SK-N-SH (cell line): ENCODE measurements at regions not wholly inside any gene's neighbourhood (a gene's known extent, or its start where the extent isn't known, plus 50 kb on each side); places are given as distances from the start of the nearest gene placed in this dataset.

Experiments
- CTCF ChIA-PET: fragments of 300-600, 350-600 bp; formaldehyde crosslinking; extraction: SDS; loops from one replicate; lab custom pipeline; 2021; lab: Yijun Ruan, JAX
- POLR2A ChIA-PET: fragments of 350-600 bp; sonication (Branson Sonifier 250); formaldehyde crosslinking; extraction: SDS; loops from one replicate; lab custom pipeline; 2020; ENCODE audit warnings: antibody characterized with exemption, inconsistent platforms; lab: Yijun Ruan, JAX
- DNase-seq: peaks from one replicate; pipeline ENCODE4 v3.0.0; 2012
- H2AFZ ChIP-seq: fragments of 200-600 bp; sonication (generic); 2 replicates; pipeline ENCODE4 v1.8.1; 2016; ENCODE audit warnings: antibody characterized with exemption, mild to moderate bottlenecking, low read depth
- H3F3A ChIP-seq: fragments of 200-600 bp; sonication (generic); replicated peaks from 2 replicates; pipeline ENCODE3; 2016; ENCODE audit warnings: antibody characterized with exemption, mild to moderate bottlenecking; ENCODE audit not compliant: insufficient read depth
- H3K27ac ChIP-seq, 2 experiments: fragments of 200-500 bp in 1 of 2; fragments of 200-600 bp in 1 of 2; sonication (Bioruptor generic) in 1 of 2; sonication (generic), shearing (Covaris generic) in 1 of 2; 2 replicates each; pipeline versions ENCODE4 v1.5.1 to v1.6.1; 2014 to 2016; ENCODE audit warnings: low read depth in 2 of 2, inconsistent platforms in 1 of 2, low read length in 1 of 2, mild to moderate bottlenecking in 1 of 2, mixed read lengths in 1 of 2
- H3K27me3 ChIP-seq: fragments of 200-600 bp; sonication (generic), shearing (Covaris generic); 2 replicates; pipeline ENCODE4 v1.6.1; 2016; ENCODE audit warnings: mixed run types; ENCODE audit not compliant: insufficient read depth
- H3K36me3 ChIP-seq, 2 experiments: fragments of 200-500 bp in 1 of 2; fragments of 200-600 bp in 1 of 2; sonication (Bioruptor generic) in 1 of 2; sonication (generic) in 1 of 2; replicated peaks in 1 of 2; 2 replicates each; pipeline versions ENCODE3 to v1.5.1; 2014 to 2016; ENCODE audit warnings: low read length in 1 of 2, mild to moderate bottlenecking in 1 of 2; ENCODE audit not compliant: insufficient read depth in 2 of 2, control insufficient read depth in 1 of 2
- H3K4me1 ChIP-seq, 2 experiments: fragments of 200-500 bp in 1 of 2; fragments of 200-600 bp in 1 of 2; sonication (Bioruptor generic) in 1 of 2; sonication (generic), shearing (Covaris generic) in 1 of 2; 2 replicates each; pipeline versions ENCODE4 v1.5.1 to v1.6.1; 2014 to 2016; ENCODE audit warnings: low read depth in 1 of 2, low read length in 1 of 2, mixed run types in 1 of 2; ENCODE audit not compliant: insufficient read depth in 2 of 2, control insufficient read depth in 1 of 2
- H3K4me2 ChIP-seq: fragments of 200-600 bp; sonication (generic), shearing (Covaris generic); 2 replicates; pipeline ENCODE4 v1.6.1; 2017; ENCODE audit warnings: mixed run types
- H3K4me3 ChIP-seq, 2 experiments: fragments of 200-500 bp in 1 of 2; fragments of 200-600 bp in 1 of 2; sonication (Bioruptor generic) in 1 of 2; sonication (generic), shearing (Covaris generic) in 1 of 2; 2 replicates each; pipeline versions ENCODE4 v1.5.1 to v1.8.1; 2014 to 2016; ENCODE audit warnings: low read depth in 2 of 2, inconsistent platforms in 1 of 2, low read length in 1 of 2, mild to moderate bottlenecking in 1 of 2, mixed read lengths in 1 of 2, moderate library complexity in 1 of 2
- H3K79me2 ChIP-seq: fragments of 200-600 bp; sonication (generic); 2 replicates; pipeline ENCODE4 v1.8.1; 2017; ENCODE audit warnings: mild to moderate bottlenecking; ENCODE audit not compliant: insufficient read depth
- H3K9ac ChIP-seq: fragments of 200-600 bp; sonication (generic); 2 replicates; pipeline ENCODE4 v1.6.1; 2017; ENCODE audit warnings: mixed run types
- H3K9me2 ChIP-seq: fragments of 200-600 bp; sonication (generic); 2 replicates; pipeline ENCODE4 v1.6.1; 2017; ENCODE audit warnings: mixed run types
- H3K9me3 ChIP-seq: fragments of 200-600 bp; sonication (generic); 2 replicates; pipeline ENCODE4 v1.6.1; 2017; ENCODE audit warnings: mixed run types, mild to moderate bottlenecking, moderate library complexity
- H4K20me1 ChIP-seq: fragments of 200-600 bp; sonication (generic); 2 replicates; pipeline ENCODE4 v1.6.1; 2017; ENCODE audit warnings: mild to moderate bottlenecking, mixed run types; ENCODE audit not compliant: insufficient read depth
- ELF1 ChIP-seq: IDR thresholded peaks from 2 replicates; pipeline ENCODE4 v1.4.0; 2012
- FOSL2 ChIP-seq: IDR thresholded peaks from 2 replicates; pipeline ENCODE4 v1.4.0; 2012; ENCODE audit warnings: low read depth, mild to moderate bottlenecking, moderate library complexity, borderline replicate concordance
- GATA2 ChIP-seq: sonication (generic); formaldehyde crosslinking; IDR thresholded peaks from 2 replicates; pipeline ENCODE4 v1.5.0; 2020; ENCODE audit warnings: mild to moderate bottlenecking, missing genetic modification reagents
- IRF3 ChIP-seq: fragments of 150-350 bp; IDR thresholded peaks from 2 replicates; pipeline ENCODE4 v1.6.1; 2016; ENCODE audit warnings: mild to moderate bottlenecking, low read depth, low read length
- JUND ChIP-seq: IDR thresholded peaks from 2 replicates; pipeline ENCODE4 v1.4.0; 2012
- NFIC ChIP-seq: IDR thresholded peaks from 2 replicates; pipeline ENCODE4 v1.4.0; 2012; ENCODE audit warnings: borderline replicate concordance
- RXRA ChIP-seq: IDR thresholded peaks from 2 replicates; pipeline ENCODE4 v1.4.0; 2012; ENCODE audit warnings: low read depth, mild to moderate bottlenecking, borderline replicate concordance
- SMC3 ChIP-seq: IDR thresholded peaks from 2 replicates; pipeline ENCODE4 v1.6.1; 2012; ENCODE audit warnings: low read depth, low read length, improper control_type of control experiment
- WGBS: methylation state at CpG from one replicate; pipeline ENCODE4 v1.1.6; 2017; ENCODE audit warnings: low lambda C conversion rate; 5-methylcytosine and 5-hydroxymethylcytosine counted together
- TF ChIP-seq, protein P1 (sequence below): IDR thresholded peaks from 2 replicates; pipeline ENCODE4 v1.4.0; 2012; ENCODE audit warnings: low read depth, borderline replicate concordance

- TF ChIP-seq IRF3 (no peak), NFIC (no peak)
- TF ChIP-seq, all 33 proteins: peak for 0
Measured at GRCh38 chr7:136247211-136247610, 270.1 kb upstream of the MTPN start (continued).

DNA sequence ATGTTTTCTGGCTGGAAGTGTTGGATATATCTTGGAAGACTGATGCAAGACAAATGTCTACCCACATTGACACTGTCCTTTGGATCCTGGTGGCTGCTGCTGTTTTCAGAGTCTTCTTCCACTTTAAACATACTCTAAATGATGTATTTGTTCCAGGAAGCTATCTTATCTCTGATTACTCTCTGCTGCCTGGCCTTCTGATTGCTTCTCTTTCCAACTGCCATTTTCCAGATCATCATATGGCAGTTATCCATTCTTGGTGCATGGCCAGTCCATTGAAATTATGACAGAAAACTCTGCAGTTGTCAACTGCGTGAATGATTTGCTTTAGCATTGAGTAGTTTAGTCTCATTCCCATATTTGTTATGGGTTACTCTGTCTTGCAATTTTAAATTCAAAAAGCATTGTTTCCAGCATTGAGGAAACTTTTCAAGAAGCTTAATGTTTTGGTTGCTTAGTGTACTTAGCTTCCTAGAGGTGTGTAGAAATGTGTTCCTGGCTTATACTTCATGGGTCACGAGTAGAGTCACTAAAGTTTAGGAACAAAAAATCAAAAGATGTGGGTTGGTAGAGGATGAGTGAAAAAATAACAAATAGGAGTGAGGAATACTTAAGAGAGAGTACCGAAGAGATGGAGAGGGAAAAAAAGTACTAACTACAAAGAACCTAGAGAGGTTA lies 268.3 kb upstream of the MTPN start:
- ChIA-PET POLR2A (no interaction called here), CTCF (no interaction called here)
- no peaks in the 10 kb centered on the region for H3F3A ChIP-seq
- H3K9me3 ChIP-seq: no peaks in the 10 kb centered on the region
- DNase-seq: no peak
- TF ChIP-seq GATA2 (CRISPR knock-in tag): no peak
- no peak for TF ChIP-seq SMC3
- TF ChIP-seq, protein P1, sequence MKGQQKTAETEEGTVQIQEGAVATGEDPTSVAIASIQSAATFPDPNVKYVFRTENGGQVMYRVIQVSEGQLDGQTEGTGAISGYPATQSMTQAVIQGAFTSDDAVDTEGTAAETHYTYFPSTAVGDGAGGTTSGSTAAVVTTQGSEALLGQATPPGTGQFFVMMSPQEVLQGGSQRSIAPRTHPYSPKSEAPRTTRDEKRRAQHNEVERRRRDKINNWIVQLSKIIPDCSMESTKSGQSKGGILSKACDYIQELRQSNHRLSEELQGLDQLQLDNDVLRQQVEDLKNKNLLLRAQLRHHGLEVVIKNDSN: no peak
- TF ChIP-seq NFIC: no peak
- TF ChIP-seq JUND: no peak
- no peak for TF ChIP-seq FOSL2
- no peaks in the 10 kb centered on the region for H3K36me3 ChIP-seq
- 24% methylated on average over 3 of the region's 3 CpGs for WGBS
- H3K9ac ChIP-seq: no peak overlapping the region
- no peak overlapping the region for H2AFZ ChIP-seq
- H3K9me2 ChIP-seq: no peaks in the 10 kb centered on the region
- H3K79me2 ChIP-seq: no peaks in the 10 kb centered on the region
- no peaks in the 10 kb centered on the region for H3K27me3 ChIP-seq
- H3K4me2 ChIP-seq: no peak overlapping the region
- H3K4me1 ChIP-seq: no peaks in the 10 kb centered on the region; a peak in 2 of 4 replicates
- no peak overlapping the region for H3K27ac ChIP-seq
- no peak overlapping the region for H3K4me3 ChIP-seq
- H4K20me1 ChIP-seq: no peaks in the 10 kb centered on the region

GRCh38 chr7:136234040-136234439 lies 256.9 kb upstream of the MTPN start:
- no peak for DNase-seq
- H3K4me3 ChIP-seq: no peak overlapping the region
- H3K9me2 ChIP-seq: no peaks in the 10 kb centered on the region
- ChIA-PET CTCF (no interaction called here), POLR2A (no interaction called here)
- H3K27ac ChIP-seq: no peak overlapping the region
- no peaks in the 10 kb centered on the region for H4K20me1 ChIP-seq
- no peaks in the 10 kb centered on the region for H3F3A ChIP-seq
- no peak for TF ChIP-seq ELF1
- no peak for TF ChIP-seq RXRA
- no peaks in the 10 kb centered on the region; the same call in 1 of the 2 replicates for H3K9me3 ChIP-seq
- H3K4me2 ChIP-seq: no peak overlapping the region
- no peaks in the 10 kb centered on the region for H3K79me2 ChIP-seq
- H3K36me3 ChIP-seq: no peaks in the 10 kb centered on the region
- H3K9ac ChIP-seq: no peak overlapping the region
- H2AFZ ChIP-seq: no peak overlapping the region
- H3K4me1 ChIP-seq: no peaks in the 10 kb centered on the region
- no peaks in the 10 kb centered on the region for H3K27me3 ChIP-seq
